Thoracic aorta (tissue), 2 donors: ENCODE measurements at regions not wholly inside any gene's neighbourhood (a gene's known extent, or its start where the extent isn't known, plus 50 kb on each side); places are given as distances from the start of the nearest gene placed in this dataset.

Experiments used
- ATAC-seq: fragments of 150-250 bp; one replicate; pipeline ENCODE4 v1.8.0; 2017; ENCODE audit warnings: low read depth; ENCODE audit not compliant: insufficient number of reproducible peaks, low FRiP score
- DNase-seq: peaks from one replicate; pipeline ENCODE4 v3.0.0-alpha.2; 2020; ENCODE audit warnings: low spot score
- H3K27ac ChIP-seq, 2 donors: fragments of 200-600 bp; sonication (generic); 1 replicate in 1 of 2; 2 replicates in 1 of 2; pipeline ENCODE4 v1.5.1; 2016; ENCODE audit warnings: mild to moderate bottlenecking in 2 of 2, moderate library complexity in 2 of 2
- H3K27me3 ChIP-seq: fragments of 200-600 bp; sonication (generic); replicated peaks from 2 replicates; pipeline ENCODE4 v1.6.0; 2016; ENCODE audit warnings: mild to moderate bottlenecking; ENCODE audit not compliant: insufficient read depth
- H3K36me3 ChIP-seq: fragments of 200-600 bp; sonication (generic); one replicate; pipeline ENCODE4 v1.5.1; 2016
- H3K4me1 ChIP-seq, 2 donors: fragments of 200-600 bp; sonication (generic); 1 replicate in 1 of 2; 2 replicates in 1 of 2; pipeline versions ENCODE4 v1.5.1 to v1.6.0; 2016; ENCODE audit warnings: low read depth in 2 of 2, mild to moderate bottlenecking in 1 of 2; ENCODE audit not compliant: control insufficient read depth in 1 of 2
- H3K4me3 ChIP-seq: fragments of 200-600 bp; sonication (generic); 2 replicates; pipeline ENCODE4 v1.5.1; 2016; ENCODE audit warnings: mild to moderate bottlenecking
- H3K9me3 ChIP-seq: fragments of 200-600 bp; sonication (generic); 2 replicates; pipeline ENCODE4 v1.5.1; 2016
- TF ChIP-seq, protein P1 (sequence below): fragments of 200-600 bp; sonication (generic); IDR thresholded peaks from one replicate; pipeline ENCODE4 v1.5.1; 2019; ENCODE audit warnings: antibody characterized with exemption

DNA sequence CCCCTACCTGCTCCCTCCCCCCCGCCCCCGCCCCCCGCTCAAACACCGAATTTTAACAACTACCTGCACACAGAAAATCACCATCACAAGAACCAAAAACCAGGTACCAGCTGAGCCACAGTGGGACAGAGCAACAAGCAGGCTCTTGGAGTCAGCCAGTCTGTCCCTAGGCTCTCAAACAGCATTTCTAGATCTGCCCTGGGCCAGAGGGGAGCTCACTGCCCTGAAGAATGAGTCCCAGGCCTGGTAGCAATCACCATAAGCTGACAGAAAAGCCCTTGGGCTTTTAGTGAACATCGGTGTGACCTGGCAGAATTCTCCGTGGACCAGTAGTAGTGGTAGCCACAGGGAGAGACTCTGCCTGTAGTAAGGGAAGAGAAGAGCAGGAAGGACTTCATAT is 58.3 kb downstream of the C11orf87 start:
- H3K4me1 ChIP-seq = no peaks in the 10 kb centered on the region
- ATAC-seq (no peak), DNase-seq (no peak)
- no peak overlapping the region for H3K4me3 ChIP-seq
- no peaks in the 10 kb centered on the region for H3K27me3 ChIP-seq
- TF ChIP-seq, protein P1, sequence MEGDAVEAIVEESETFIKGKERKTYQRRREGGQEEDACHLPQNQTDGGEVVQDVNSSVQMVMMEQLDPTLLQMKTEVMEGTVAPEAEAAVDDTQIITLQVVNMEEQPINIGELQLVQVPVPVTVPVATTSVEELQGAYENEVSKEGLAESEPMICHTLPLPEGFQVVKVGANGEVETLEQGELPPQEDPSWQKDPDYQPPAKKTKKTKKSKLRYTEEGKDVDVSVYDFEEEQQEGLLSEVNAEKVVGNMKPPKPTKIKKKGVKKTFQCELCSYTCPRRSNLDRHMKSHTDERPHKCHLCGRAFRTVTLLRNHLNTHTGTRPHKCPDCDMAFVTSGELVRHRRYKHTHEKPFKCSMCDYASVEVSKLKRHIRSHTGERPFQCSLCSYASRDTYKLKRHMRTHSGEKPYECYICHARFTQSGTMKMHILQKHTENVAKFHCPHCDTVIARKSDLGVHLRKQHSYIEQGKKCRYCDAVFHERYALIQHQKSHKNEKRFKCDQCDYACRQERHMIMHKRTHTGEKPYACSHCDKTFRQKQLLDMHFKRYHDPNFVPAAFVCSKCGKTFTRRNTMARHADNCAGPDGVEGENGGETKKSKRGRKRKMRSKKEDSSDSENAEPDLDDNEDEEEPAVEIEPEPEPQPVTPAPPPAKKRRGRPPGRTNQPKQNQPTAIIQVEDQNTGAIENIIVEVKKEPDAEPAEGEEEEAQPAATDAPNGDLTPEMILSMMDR = no peak
- no peaks in the 10 kb centered on the region for H3K9me3 ChIP-seq
- H3K27ac ChIP-seq = no peak overlapping the region
- no peaks in the 10 kb centered on the region for H3K36me3 ChIP-seq

DNA sequence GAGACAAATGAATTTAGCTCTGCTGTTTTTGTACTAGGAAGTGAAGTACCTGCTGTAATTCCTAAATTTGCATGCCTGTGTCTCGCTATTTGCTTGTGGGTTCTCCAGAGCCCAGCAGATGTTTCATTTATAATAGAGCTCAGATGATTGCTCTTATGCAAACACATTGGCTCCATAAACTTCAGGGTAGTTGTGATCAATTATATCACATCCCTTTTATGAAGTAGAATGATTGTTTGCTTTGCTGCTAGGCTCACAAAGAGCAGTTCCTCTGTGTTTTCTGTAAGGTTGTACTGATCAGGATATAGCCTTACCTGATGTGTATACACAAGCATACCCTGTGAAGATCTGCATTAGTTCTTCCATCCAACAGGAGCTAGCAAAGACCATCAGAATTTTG is 64.1 kb downstream of the C11orf87 start:
- H3K9me3 ChIP-seq = no peaks in the 10 kb centered on the region
- H3K27ac ChIP-seq = no peak overlapping the region
- no peaks in the 10 kb centered on the region for H3K4me1 ChIP-seq
- TF ChIP-seq, protein P1 = no peak
- no peak overlapping the region for H3K4me3 ChIP-seq
- DNase-seq (no peak), ATAC-seq (no peak)
- H3K27me3 ChIP-seq = no peaks in the 10 kb centered on the region
- H3K36me3 ChIP-seq = no peaks in the 10 kb centered on the region

DNA sequence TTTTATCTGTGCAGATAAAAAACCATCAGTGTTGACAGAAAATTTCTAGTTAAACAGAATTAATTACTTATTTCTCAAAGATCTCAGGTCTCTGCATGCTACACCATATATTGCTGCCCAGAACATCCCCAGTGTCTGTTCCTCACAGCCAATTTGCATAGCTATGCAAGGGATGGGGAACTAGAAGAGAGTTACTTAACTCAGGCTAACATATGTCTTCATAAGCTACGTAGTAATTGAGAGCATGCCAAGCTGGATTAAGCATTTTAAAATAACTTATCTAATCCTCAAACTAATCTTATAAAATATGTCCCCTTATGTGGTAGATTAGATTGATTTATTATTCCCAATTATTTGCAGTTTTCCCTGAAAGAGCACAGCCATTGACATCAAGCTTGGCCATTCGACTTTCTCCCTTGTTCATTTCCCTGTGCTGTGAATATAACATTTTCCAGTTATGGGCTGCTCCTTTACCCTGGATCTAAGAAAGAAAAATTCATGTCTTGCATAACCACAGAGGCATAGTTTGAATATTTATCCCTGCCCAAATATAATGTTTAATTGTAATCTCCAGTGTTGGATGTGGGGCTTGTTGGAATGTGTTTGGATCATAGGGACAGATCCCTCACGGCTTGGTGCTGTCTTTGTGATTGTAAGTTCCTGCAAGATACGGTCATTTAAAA is 69.1 kb downstream of the C11orf87 start:
- H3K27ac ChIP-seq = no peak overlapping the region
- TF ChIP-seq, protein P1 = no peak
- H3K4me3 ChIP-seq = no peak overlapping the region
- DNase-seq (no peak), ATAC-seq (no peak)
- H3K27me3 ChIP-seq = no peaks in the 10 kb centered on the region
- no peaks in the 10 kb centered on the region for H3K4me1 ChIP-seq
- H3K9me3 ChIP-seq = no peaks in the 10 kb centered on the region
- H3K36me3 ChIP-seq = no peaks in the 10 kb centered on the region

DNA sequence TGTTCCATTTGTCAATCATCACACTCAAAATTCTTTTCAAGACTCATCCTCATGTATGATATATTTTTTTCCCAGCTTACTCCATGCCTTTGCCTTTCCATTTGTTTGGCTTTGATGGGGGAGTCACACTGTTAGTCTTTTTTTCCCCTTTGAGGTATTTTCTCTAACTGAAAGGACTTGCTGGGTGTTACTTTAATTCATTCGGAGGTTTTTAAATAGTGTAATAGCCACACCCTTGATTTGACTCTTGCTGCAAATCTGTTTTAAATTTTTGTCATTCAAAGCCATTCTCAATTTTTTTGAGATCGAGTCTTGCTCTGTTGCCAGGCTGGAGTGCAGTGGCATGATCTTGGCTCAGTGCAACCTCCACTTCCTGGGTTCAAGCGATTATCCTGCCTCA is 84.1 kb downstream of the C11orf87 start:
- H3K9me3 ChIP-seq = no peaks in the 10 kb centered on the region
- no peak overlapping the region for H3K4me3 ChIP-seq
- DNase-seq (no peak), ATAC-seq (no peak)
- no peaks in the 10 kb centered on the region for H3K27me3 ChIP-seq
- H3K27ac ChIP-seq = no peak overlapping the region
- TF ChIP-seq, protein P1 = no peak
- H3K36me3 ChIP-seq = no peaks in the 10 kb centered on the region
- H3K4me1 ChIP-seq = no peaks in the 10 kb centered on the region

DNA sequence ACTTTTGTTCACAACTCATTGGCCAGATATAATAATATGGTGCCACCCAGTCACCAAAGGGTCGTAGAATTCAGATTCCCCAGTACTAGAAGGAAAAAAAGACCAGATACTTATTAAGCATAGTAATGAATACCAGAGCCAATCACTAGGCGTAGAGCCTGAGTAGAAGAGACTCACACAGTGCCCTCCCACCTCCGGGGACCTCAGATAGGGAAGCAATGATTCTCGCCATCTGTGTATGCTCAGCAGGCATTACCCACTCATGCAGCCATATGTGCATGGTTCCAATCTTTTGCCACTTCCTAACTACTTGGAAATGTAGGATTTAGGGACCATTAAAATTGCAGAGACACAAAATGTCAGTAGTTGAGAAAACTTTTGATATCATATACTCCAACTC is 85.3 kb downstream of the C11orf87 start:
- Histone ChIP-seq H3K9me3 (no peaks in the 10 kb centered on the region), H3K4me3 (no peak overlapping the region), H3K36me3 (no peaks in the 10 kb centered on the region), H3K4me1 (no peaks in the 10 kb centered on the region), H3K27ac (no peak overlapping the region), H3K27me3 (no peaks in the 10 kb centered on the region)
- no peak for DNase-seq
- TF ChIP-seq, protein P1 = no peak
- no peak for ATAC-seq
